NB4 (cell line): ENCODE measurements at regions not wholly inside any gene's neighbourhood (a gene's known extent, or its start where the extent isn't known, plus 50 kb on each side); places are given as distances from the start of the nearest gene placed in this dataset.

Experiments
- CTCF ChIP-seq: IDR thresholded peaks from one replicate; pipeline ENCODE4 v1.5.1; 2012; ENCODE audit warnings: low read depth, low read length
- MAX ChIP-seq: IDR thresholded peaks from 2 replicates; pipeline ENCODE4 v1.6.1; 2011; ENCODE audit warnings: low read depth, low read length
- POLR2A ChIP-seq: IDR thresholded peaks from 2 replicates; pipeline ENCODE4 v1.6.1; 2011; ENCODE audit warnings: mild to moderate bottlenecking; ENCODE audit not compliant: insufficient read length; ENCODE audit errors: extremely low read depth

GRCh38 chr4:181259081-181259709, 984.0 kb upstream of the TENM3 start:
- TF ChIP-seq CTCF (no peak), POLR2A (no peak), MAX (no peak)
